AML-193 (cell line): ENCODE measurements at regions not wholly inside any gene's neighbourhood (a gene's known extent, or its start where the extent isn't known, plus 50 kb on each side); places are given as distances from the start of the nearest gene placed in this dataset.

Experiments used
- DNase-seq, 2 experiments: peaks; one replicate each; lab custom pipeline; 2025; lab: John Stamatoyannopoulos, UW

GRCh38 chr3:168844894-168845482 is 749.3 kb upstream of the GOLIM4 start:
- no peak for DNase-seq

GRCh38 chr3:168844472-168844871 is 748.7 kb upstream of the GOLIM4 start:
- DNase-seq = no peak

DNA sequence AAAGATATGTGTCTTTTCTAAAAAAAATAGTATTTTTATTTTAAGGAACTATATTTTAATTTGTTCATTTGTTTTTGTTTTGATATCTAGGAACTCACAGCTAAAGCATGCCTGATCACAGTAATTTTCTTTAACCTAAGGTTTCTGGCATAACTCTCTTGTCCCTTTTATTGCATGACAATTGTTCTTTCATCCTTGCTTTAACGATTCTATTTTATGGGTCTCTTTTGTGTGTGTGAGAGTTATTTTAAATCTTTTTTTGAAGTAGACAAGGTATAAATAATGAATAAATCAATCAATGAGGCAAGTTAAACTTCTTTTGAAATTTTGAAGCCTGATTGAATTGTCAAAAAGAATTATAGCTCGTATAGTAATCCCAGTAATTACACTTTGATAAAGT is 747.8 kb upstream of the GOLIM4 start:
- no peak for DNase-seq

DNA sequence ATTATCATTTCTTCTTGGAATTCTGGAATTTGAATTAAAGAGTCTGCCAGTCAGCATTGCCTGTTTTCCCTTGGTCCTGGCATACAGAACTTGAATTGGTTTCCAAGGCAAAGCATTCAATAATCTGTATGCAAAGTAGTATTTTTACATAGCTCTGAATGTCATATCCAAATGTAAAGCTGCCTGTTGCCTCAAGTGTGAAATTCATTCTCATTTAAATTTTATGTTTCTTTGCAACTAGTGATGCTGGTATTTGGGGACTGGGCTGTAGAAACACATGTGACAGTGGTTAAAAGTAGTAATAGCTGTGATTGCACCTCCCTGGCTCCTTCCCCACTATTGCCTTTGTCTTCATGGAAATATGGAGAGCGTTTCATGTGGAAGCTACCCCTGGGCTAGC is 743.9 kb upstream of the GOLIM4 start:
- no peak for DNase-seq

DNA sequence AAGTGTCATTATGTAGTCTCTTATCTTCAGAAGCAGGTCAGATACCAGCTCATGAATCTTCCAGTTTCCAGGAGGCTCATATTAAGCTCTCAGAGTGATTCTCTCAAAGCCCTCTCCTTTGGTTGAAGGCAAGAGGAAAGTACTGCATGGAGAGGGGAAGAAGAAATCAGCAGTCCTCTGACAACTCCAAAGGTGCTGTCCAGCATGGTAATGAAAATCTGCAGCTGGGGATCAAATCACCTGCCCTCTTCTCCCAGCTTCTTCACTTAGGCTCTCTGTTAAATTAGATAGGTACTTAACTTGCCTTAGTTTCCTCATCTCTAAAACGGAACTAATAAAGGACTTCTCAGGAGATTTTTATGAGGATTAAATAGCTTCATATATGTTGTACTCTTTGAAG is 738.8 kb upstream of the GOLIM4 start:
- DNase-seq = no peak

GRCh38 chr3:168828943-168829342 is 733.2 kb upstream of the GOLIM4 start:
- DNase-seq = no peak

GRCh38 chr3:168828536-168828935 is 732.8 kb upstream of the GOLIM4 start:
- DNase-seq = no peak

- no peak for DNase-seq
Observed at GRCh38 chr3:168828014-168828413, 732.3 kb upstream of the GOLIM4 start.

DNA sequence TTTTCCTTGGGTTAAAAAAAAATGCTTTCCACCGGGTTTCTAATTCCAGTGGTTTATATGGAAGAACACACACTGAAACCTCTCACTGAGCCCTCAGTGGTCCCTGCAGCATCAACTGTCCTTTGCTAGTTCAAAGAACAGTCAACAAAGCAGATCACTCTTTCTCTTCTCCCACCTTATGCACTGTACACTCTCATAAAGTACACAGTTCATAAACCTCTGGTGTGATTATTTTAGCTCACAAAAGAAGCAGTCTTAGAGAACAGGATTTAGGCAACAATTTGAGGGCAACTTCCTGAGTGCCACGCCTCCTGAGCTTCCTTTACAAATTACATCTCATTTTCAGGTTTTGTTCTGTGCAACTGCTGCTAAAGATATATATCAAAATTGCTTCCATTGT is 728.4 kb upstream of the GOLIM4 start:
- no peak for DNase-seq

- no peak for DNase-seq
Observed at GRCh38 chr3:168823466-168823865, 727.7 kb upstream of the GOLIM4 start.

- DNase-seq = no peak
Observed at GRCh38 chr3:168820810-168821415, 725.2 kb upstream of the GOLIM4 start.

GRCh38 chr3:168817177-168817576 is 721.5 kb upstream of the GOLIM4 start:
- no peak for DNase-seq

DNA sequence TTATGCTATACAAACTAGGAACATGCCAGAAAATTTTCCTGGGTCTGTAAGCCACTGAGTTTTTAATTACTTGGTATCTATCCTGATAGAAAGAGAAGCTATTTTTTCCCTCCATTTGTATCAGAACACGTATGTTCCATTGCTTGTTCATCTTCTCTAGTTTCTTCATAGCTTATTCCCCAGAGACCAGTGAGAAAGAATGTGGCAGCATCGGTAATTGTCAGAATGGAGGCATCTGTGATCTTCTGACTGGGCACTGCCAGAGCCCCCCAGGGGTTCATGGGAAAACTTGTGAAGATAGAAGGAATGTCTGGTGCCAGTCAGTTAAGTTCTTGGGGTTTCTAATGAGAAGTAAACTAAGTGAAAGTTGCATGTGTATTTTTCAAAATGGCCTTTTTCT is 720.2 kb upstream of the GOLIM4 start:
- no peak for DNase-seq

- DNase-seq = no peak
Observed at GRCh38 chr3:168813225-168813802, 717.6 kb upstream of the GOLIM4 start.

- no peak for DNase-seq
Observed at GRCh38 chr3:168812234-168812633, 716.5 kb upstream of the GOLIM4 start.

DNA sequence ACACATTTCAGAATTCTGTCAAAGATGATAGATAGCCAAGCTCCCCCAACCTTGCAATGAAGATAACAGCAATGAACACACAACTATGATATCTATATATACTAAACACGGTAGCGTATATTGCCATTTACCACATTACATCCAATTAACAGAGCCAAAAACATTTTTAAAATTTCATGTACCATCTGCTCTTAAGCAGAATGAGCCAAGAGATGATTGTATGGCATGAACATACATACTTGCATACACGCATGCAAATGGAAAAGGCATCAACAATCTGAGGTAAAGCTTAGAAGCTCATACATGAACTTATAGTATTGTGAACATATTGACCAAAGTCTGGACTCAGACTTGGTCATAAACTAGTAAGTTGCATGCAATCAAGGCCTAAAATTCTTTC is 712.9 kb upstream of the GOLIM4 start:
- DNase-seq = no peak

DNA sequence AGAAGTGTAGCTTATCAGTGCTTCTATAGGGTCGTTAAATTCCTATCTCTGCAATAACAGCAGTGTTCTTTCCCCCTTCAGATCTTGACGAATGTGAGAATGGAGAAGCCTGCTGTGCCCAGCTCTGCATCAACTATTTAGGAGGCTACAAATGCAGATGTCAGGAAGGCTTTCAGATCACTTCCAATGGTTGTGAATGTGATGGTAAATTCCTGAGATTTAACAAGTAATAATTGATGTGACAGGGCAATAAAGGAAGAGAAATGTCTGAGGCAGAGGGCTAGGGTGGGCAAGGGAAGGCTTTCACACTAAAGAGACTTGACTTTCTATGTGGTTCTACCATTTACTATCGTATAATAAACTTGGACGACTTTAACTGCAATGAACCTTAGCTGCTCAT is 711.7 kb upstream of the GOLIM4 start:
- DNase-seq = no peak

DNA sequence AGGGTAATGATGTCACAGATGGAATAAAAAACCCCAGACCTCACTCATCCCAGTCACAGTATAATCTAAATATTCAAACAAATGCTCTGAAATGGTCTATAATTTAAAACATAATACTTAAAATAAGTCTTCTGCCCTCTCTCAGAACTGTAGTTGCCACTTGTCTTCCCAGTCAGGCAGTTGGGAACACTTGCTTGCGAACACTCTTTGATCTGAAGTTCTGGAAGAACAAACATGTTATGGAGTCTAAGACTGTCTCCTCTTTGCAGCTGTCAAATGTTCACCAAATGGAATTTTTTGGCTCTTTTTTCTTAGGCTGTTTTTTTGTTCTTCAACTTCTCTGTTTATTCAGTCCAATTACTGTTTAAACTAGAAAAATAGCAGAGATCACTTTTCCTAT is 711.1 kb upstream of the GOLIM4 start:
- DNase-seq = no peak

- DNase-seq = no peak
Observed at GRCh38 chr3:168803536-168803935, 707.8 kb upstream of the GOLIM4 start.

GRCh38 chr3:168802766-168803165 is 707.0 kb upstream of the GOLIM4 start:
- DNase-seq = no peak

DNA sequence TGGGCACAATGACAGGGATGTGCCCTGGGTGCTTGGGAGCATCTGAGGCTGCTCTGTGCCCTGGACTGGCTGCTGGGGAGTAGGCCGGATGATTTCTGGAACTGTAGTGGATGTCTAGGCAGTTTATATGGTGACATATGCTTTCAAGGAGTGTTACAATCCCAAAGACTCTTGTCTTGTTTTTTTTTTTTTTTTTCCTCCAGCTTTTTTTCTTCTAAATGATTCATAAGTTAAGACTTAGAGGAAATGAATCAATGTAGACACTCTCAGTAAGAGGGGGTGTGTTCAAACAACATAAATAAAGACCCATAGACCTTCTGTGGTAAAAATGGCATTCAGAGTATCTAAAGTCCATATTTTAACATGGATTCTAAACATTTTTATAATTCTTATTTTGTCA is 706.1 kb upstream of the GOLIM4 start:
- no peak for DNase-seq

- no peak for DNase-seq
Observed at GRCh38 chr3:168796339-168796738, 700.6 kb upstream of the GOLIM4 start.

DNA sequence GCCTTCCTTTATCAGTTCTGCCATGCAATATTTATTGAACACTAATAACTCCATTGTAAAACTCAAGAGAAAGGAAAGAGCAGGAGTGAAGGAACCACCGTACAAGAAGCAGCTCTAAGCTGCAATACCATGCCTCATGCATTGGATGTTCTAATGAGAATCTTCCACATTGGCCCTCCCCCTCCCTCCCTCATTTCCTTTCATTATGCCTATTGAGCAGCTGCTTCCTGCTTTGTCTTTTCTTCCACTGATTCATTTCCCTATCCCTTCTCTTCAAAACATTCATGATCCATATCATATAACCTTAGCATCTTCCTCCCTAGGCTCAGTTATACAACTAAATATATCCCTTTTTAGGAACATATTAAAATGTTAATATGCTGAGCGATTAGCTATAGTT is 698.7 kb upstream of the GOLIM4 start:
- DNase-seq = no peak

DNA sequence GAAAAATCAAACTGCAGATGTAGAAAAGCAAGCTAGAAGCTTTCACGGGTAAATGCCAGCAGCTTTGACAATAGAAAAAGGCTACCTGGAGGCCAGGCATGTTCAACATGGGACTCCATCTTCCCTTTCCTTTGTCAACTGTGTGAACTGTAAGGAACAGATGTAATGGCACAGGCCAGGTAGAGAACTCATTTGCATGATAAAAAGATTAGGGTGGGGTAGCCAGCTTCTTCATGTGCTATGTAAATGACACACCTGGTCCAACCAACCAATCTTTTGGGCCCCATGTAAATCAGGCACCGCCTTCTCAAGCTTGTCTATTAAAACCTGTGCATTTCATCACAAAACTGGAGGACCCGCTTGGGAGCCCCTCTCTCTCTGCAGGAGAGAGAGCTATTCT is 686.5 kb upstream of the GOLIM4 start:
- DNase-seq = no peak
